Keratinocyte (primary cell): ENCODE measurements at regions not wholly inside any gene's neighbourhood (a gene's known extent, or its start where the extent isn't known, plus 50 kb on each side); places are given as distances from the start of the nearest gene placed in this dataset.

Experiments
- DNase-seq: peaks from one replicate; pipeline ENCODE4 v3.0.0-alpha.2; 2011; ENCODE audit warnings: low read depth, missing footprints, low spot score
- FAIRE-seq: peaks from 2 replicates; lab custom pipeline; 2011; peaks lifted over from hg19 to GRCh38; lab: Jason Lieb, UNC
- H2AFZ ChIP-seq: 2 replicates; pipeline ENCODE4 v1.6.0; 2012; ENCODE audit warnings: low read length, control low read depth, inconsistent platforms; ENCODE audit not compliant: control insufficient read depth
- H3K27ac ChIP-seq: 2 replicates; pipeline ENCODE4 v1.5.1; 2011; ENCODE audit warnings: low read length; ENCODE audit not compliant: control insufficient read depth, insufficient read depth
- H3K27me3 ChIP-seq: 3 replicates; pipeline ENCODE4 v1.6.0; 2011; ENCODE audit warnings: low read length; ENCODE audit not compliant: control insufficient read depth, insufficient read depth; ENCODE audit errors: extremely low read depth
- H3K36me3 ChIP-seq, 2 experiments: 2 replicates in 1 of 2; 3 replicates in 1 of 2; pipeline ENCODE4 v1.5.1; 2011; ENCODE audit warnings: low read length in 2 of 2, mild to moderate bottlenecking in 1 of 2; ENCODE audit not compliant: control insufficient read depth in 2 of 2, insufficient read depth in 2 of 2; ENCODE audit errors: extremely low read depth in 1 of 2
- H3K4me1 ChIP-seq: 3 replicates; pipeline ENCODE4 v1.5.1; 2011; ENCODE audit warnings: low read length; ENCODE audit not compliant: control insufficient read depth, insufficient read depth; ENCODE audit errors: extremely low read depth
- H3K4me2 ChIP-seq: 3 replicates; pipeline ENCODE4 v1.6.0; 2011; ENCODE audit warnings: low read depth, low read length; ENCODE audit not compliant: control insufficient read depth, insufficient read depth; ENCODE audit errors: extremely low read depth
- H3K4me3 ChIP-seq, 3 experiments: fragments of 200-600 bp in 1 of 3; sonication (generic) in 1 of 3; 2 replicates in 2 of 3; 3 replicates in 1 of 3; pipeline ENCODE4 v1.5.1; 2011 to 2016; ENCODE audit warnings: low read length in 3 of 3, mild to moderate bottlenecking in 3 of 3, control low read depth in 2 of 3, inconsistent platforms in 1 of 3, low read depth in 1 of 3, mixed read lengths in 1 of 3, mixed run types in 1 of 3, moderate library complexity in 1 of 3; ENCODE audit not compliant: control insufficient read depth in 2 of 3, insufficient read depth in 2 of 3; ENCODE audit errors: extremely low read depth in 1 of 3
- H3K79me2 ChIP-seq: 2 replicates; pipeline ENCODE4 v1.6.0; 2012; ENCODE audit warnings: low read length; ENCODE audit not compliant: control insufficient read depth, insufficient read depth
- H3K9ac ChIP-seq: 3 replicates; pipeline ENCODE4 v1.6.0; 2011; ENCODE audit warnings: low read length; ENCODE audit not compliant: control insufficient read depth, insufficient read depth; ENCODE audit errors: extremely low read depth
- H3K9me1 ChIP-seq: 3 replicates; pipeline ENCODE4 v1.6.0; 2011; ENCODE audit warnings: low read length; ENCODE audit not compliant: control insufficient read depth, insufficient read depth; ENCODE audit errors: extremely low read depth
- H3K9me3 ChIP-seq: 2 replicates; pipeline ENCODE4 v1.5.1; 2012; ENCODE audit warnings: low read depth, low read length; ENCODE audit not compliant: control insufficient read depth
- H4K20me1 ChIP-seq: 3 replicates; pipeline ENCODE4 v1.6.0; 2011; ENCODE audit warnings: low read length; ENCODE audit not compliant: control insufficient read depth, insufficient read depth; ENCODE audit errors: extremely low read depth
- EZH2 ChIP-seq: IDR thresholded peaks from one replicate; pipeline ENCODE4 v1.6.1; 2012; ENCODE audit warnings: inconsistent platforms, mild to moderate bottlenecking, low read length, moderate library complexity
- dilution Hi-C: fragments of 300-500 bp; cut with MboI; formaldehyde crosslinking; loops from one replicate; pipeline ENCODE4 v1.7.0; 2020; ENCODE audit warnings: low sequenced_read_pairs; ENCODE audit not compliant: extremely low pct_ligation_motif_present
- TF ChIP-seq, protein P1 (sequence below), 3 experiments: IDR thresholded peaks in 1 of 3; conservative IDR thresholded peaks in 1 of 3; optimal IDR thresholded peaks in 1 of 3; 2 replicates in 2 of 3; 3 replicates in 1 of 3; pipeline versions ENCODE3 to v1.5.1; 2011; ENCODE audit warnings: low read length in 3 of 3, mild to moderate bottlenecking in 3 of 3, moderate library complexity in 2 of 3, control low read depth in 1 of 3, inconsistent platforms in 1 of 3; ENCODE audit not compliant: insufficient read depth in 2 of 3; ENCODE audit errors: extremely low read depth in 1 of 3

DNA sequence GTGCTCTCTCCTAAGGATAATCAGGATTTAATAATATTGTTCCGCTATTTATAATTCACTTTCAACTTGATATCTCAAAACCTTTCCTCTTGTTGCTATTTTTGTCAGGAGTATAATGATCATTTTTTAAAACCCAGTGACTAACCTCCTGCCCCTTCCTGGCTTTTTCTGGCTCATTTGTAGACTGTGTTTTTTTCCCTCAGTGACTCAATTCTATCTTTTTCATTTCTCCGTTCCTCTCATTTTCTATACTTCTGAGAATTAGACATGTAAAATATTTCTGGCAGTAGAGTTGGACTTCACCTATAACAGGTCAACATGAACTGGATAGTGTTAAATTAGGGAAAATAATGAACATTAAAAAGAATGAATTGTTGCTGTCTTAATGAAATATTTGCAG is 490.7 kb downstream of the EDEM1 start:
- dilution Hi-C loops = no loop called here
- Histone ChIP-seq H3K79me2 (no peaks in the 10 kb centered on the region), H3K36me3 (no peaks in the 10 kb centered on the region), H2AFZ (no peak overlapping the region), H3K4me1 (no peaks in the 10 kb centered on the region), H3K9ac (no peak overlapping the region), H3K27ac (no peak overlapping the region), H3K9me1 (no peaks in the 10 kb centered on the region), H4K20me1 (no peaks in the 10 kb centered on the region), H3K4me3 (no peak overlapping the region), H3K4me2 (no peak overlapping the region), H3K27me3 (no peaks in the 10 kb centered on the region), H3K9me3 (no peaks in the 10 kb centered on the region)
- DNase-seq = no peak
- FAIRE-seq = no peak
- TF ChIP-seq, protein P1, sequence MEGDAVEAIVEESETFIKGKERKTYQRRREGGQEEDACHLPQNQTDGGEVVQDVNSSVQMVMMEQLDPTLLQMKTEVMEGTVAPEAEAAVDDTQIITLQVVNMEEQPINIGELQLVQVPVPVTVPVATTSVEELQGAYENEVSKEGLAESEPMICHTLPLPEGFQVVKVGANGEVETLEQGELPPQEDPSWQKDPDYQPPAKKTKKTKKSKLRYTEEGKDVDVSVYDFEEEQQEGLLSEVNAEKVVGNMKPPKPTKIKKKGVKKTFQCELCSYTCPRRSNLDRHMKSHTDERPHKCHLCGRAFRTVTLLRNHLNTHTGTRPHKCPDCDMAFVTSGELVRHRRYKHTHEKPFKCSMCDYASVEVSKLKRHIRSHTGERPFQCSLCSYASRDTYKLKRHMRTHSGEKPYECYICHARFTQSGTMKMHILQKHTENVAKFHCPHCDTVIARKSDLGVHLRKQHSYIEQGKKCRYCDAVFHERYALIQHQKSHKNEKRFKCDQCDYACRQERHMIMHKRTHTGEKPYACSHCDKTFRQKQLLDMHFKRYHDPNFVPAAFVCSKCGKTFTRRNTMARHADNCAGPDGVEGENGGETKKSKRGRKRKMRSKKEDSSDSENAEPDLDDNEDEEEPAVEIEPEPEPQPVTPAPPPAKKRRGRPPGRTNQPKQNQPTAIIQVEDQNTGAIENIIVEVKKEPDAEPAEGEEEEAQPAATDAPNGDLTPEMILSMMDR (optimal IDR thresholded peaks at IDR 0.05 in 1 of 3, IDR thresholded peaks at IDR 0.05 in 1 of 3, conservative IDR thresholded peaks at IDR 0.05 in 1 of 3; ENCODE audit: extremely low read depth in 1 of 3, insufficient read depth in 2 of 3, low read length in 3 of 3) = no peak

DNA sequence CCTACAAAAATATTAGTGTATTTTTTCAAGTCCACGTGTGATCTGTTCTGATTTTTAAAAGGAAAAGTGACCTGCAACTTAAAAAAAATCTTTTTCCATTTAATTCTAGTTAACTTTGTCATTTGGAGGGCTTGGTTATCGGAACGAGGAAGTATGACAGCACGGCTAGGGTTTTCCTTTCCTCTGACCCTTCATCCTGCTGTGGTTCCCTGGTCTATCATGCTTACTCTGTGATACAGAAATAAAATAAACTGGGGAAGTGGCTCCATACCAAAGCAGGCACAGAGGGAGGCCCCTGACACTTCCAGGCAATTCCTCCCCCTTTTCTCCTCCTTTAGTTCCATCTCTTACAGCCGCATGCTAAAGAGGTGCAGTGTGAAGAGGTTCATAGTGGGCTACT is 491.3 kb downstream of the EDEM1 start:
- Histone ChIP-seq H3K79me2 (no peaks in the 10 kb centered on the region), H3K27me3 (no peaks in the 10 kb centered on the region), H3K4me2 (no peak overlapping the region), H3K9ac (no peak overlapping the region), H3K9me1 (no peaks in the 10 kb centered on the region), H3K4me3 (no peak overlapping the region), H3K36me3 (no peaks in the 10 kb centered on the region), H3K4me1 (no peaks in the 10 kb centered on the region), H4K20me1 (no peaks in the 10 kb centered on the region), H3K27ac (no peak overlapping the region), H2AFZ (no peak overlapping the region), H3K9me3 (no peaks in the 10 kb centered on the region)
- dilution Hi-C loops = no loop called here
- DNase-seq (no peak), FAIRE-seq (no peak)
- TF ChIP-seq, protein P1 (optimal IDR thresholded peaks at IDR 0.05 in 1 of 3, IDR thresholded peaks at IDR 0.05 in 1 of 3, conservative IDR thresholded peaks at IDR 0.05 in 1 of 3; ENCODE audit: extremely low read depth in 1 of 3, insufficient read depth in 2 of 3, low read length in 3 of 3) = no peak
- TF ChIP-seq EZH2 = no peak
